Neural cell (in vitro differentiated cells): ENCODE measurements at regions not wholly inside any gene's neighbourhood (a gene's known extent, or its start where the extent isn't known, plus 50 kb on each side); places are given as distances from the start of the nearest gene placed in this dataset.

ENCODE experiments used
- H2AFZ ChIP-seq: fragments of 200-600, 300-800 bp; sonication (generic), shearing (Covaris generic); 2 replicates; pipeline ENCODE4 v1.6.0; 2014; ENCODE audit warnings: low read depth, mild to moderate bottlenecking, antibody characterized with exemption, low read length, moderate library complexity
- H3F3A ChIP-seq: fragments of 200-600 bp; shearing (Covaris generic); 2 replicates; pipeline ENCODE4 v1.6.1; 2016; ENCODE audit warnings: mild to moderate bottlenecking, moderate library complexity, mixed read lengths, antibody characterized with exemption, low read length; ENCODE audit not compliant: insufficient read depth, poor library complexity, severe bottlenecking
- H3K27ac ChIP-seq: fragments of 200-600, 300-800 bp; sonication (generic), shearing (Covaris generic); 2 replicates; pipeline ENCODE4 v1.5.1; 2014; ENCODE audit warnings: mild to moderate bottlenecking, low read length, moderate library complexity
- H3K27me3 ChIP-seq: fragments of 300-800, 200-600 bp; sonication (generic), shearing (Covaris generic); 2 replicates; pipeline ENCODE4 v1.6.0; 2014; ENCODE audit warnings: mild to moderate bottlenecking, low read depth, low read length, moderate library complexity; ENCODE audit not compliant: insufficient read depth
- H3K36me3 ChIP-seq: fragments of 300-800, 200-600 bp; sonication (generic), shearing (Covaris generic); 2 replicates; pipeline ENCODE4 v1.5.1; 2014; ENCODE audit warnings: mild to moderate bottlenecking, antibody characterized with exemption, low read length, moderate library complexity; ENCODE audit not compliant: insufficient read depth
- H3K4me2 ChIP-seq: fragments of 300-800, 200-600 bp; sonication (generic), shearing (Covaris generic); 2 replicates; pipeline ENCODE4 v1.6.0; 2014; ENCODE audit warnings: mild to moderate bottlenecking, low read length
- H3K4me3 ChIP-seq: fragments of 300-800, 200-600 bp; sonication (generic), shearing (Covaris generic); 2 replicates; pipeline ENCODE4 v1.5.1; 2014; ENCODE audit warnings: mild to moderate bottlenecking, low read length, moderate library complexity
- H3K79me2 ChIP-seq: fragments of 200-600 bp; shearing (Covaris generic); replicated peaks from 2 replicates; pipeline ENCODE4 v1.6.0; 2014; ENCODE audit warnings: mild to moderate bottlenecking, low read length, moderate library complexity; ENCODE audit not compliant: insufficient read depth
- H3K9ac ChIP-seq: fragments of 300-800, 200-600 bp; sonication (generic), shearing (Covaris generic); 2 replicates; pipeline ENCODE4 v1.6.1; 2016; ENCODE audit warnings: mild to moderate bottlenecking, low read length, mixed read lengths
- H3K9me2 ChIP-seq: fragments of 200-600 bp; shearing (Covaris generic); 2 replicates; pipeline ENCODE4 v1.6.1; 2016; ENCODE audit warnings: mild to moderate bottlenecking, low read length, mixed read lengths; ENCODE audit not compliant: insufficient read depth
- H3K9me3 ChIP-seq: fragments of 200-600, 300-800 bp; sonication (generic), shearing (Covaris generic); 2 replicates; pipeline ENCODE4 v1.6.1; 2016; ENCODE audit warnings: mild to moderate bottlenecking, mixed run types, low read length, moderate library complexity, mixed read lengths
- H4K20me1 ChIP-seq: fragments of 200-600 bp; shearing (Covaris generic); 2 replicates; pipeline ENCODE4 v1.6.1; 2016; ENCODE audit warnings: mild to moderate bottlenecking, mixed run types; ENCODE audit not compliant: insufficient read depth
- EP300 ChIP-seq: fragments of 450-650 bp; conservative IDR thresholded peaks from 2 replicates; pipeline ENCODE4 v1.6.1; 2014; ENCODE audit warnings: antibody characterized with exemption, mild to moderate bottlenecking, moderate library complexity; ENCODE audit not compliant: poor library complexity, severe bottlenecking
- EZH2 ChIP-seq: fragments of 200-600, 300-800 bp; shearing (Covaris generic), sonication (generic); IDR thresholded peaks from 2 replicates; pipeline ENCODE4 v1.6.1; 2014; ENCODE audit warnings: antibody characterized with exemption, low read length, borderline replicate concordance, mild to moderate bottlenecking; ENCODE audit not compliant: insufficient read depth, poor library complexity, severe bottlenecking
- MXI1 ChIP-seq: fragments of 450-650 bp; conservative IDR thresholded peaks from 2 replicates; pipeline ENCODE4 v1.6.1; 2014; ENCODE audit warnings: antibody characterized with exemption, mild to moderate bottlenecking; ENCODE audit not compliant: poor library complexity, severe bottlenecking
- POLR2AphosphoS5 ChIP-seq: IDR thresholded peaks from 2 replicates; pipeline ENCODE4 v1.6.1; 2012
- RAD21 ChIP-seq: fragments of 450-650 bp; conservative IDR thresholded peaks from 2 replicates; pipeline ENCODE4 v1.6.1; 2014; ENCODE audit warnings: antibody characterized with exemption, mild to moderate bottlenecking, moderate library complexity
- SMC3 ChIP-seq: fragments of 450-650 bp; conservative IDR thresholded peaks from 2 replicates; pipeline ENCODE4 v1.6.1; 2014; ENCODE audit warnings: antibody characterized with exemption, mild to moderate bottlenecking, moderate library complexity; ENCODE audit not compliant: poor library complexity
- TAF1 ChIP-seq: IDR thresholded peaks from 2 replicates; pipeline ENCODE4 v1.6.1; 2012; ENCODE audit warnings: low read depth
- TF ChIP-seq, protein P1 (sequence below): fragments of 450-650 bp; IDR thresholded peaks from 2 replicates; pipeline ENCODE4 v1.5.1; 2014; ENCODE audit warnings: antibody characterized with exemption, mild to moderate bottlenecking, moderate library complexity; ENCODE audit not compliant: poor library complexity, severe bottlenecking
- TF ChIP-seq, protein P2 (sequence below): IDR thresholded peaks from 2 replicates; pipeline ENCODE4 v1.6.1; 2012; ENCODE audit warnings: borderline replicate concordance

DNA sequence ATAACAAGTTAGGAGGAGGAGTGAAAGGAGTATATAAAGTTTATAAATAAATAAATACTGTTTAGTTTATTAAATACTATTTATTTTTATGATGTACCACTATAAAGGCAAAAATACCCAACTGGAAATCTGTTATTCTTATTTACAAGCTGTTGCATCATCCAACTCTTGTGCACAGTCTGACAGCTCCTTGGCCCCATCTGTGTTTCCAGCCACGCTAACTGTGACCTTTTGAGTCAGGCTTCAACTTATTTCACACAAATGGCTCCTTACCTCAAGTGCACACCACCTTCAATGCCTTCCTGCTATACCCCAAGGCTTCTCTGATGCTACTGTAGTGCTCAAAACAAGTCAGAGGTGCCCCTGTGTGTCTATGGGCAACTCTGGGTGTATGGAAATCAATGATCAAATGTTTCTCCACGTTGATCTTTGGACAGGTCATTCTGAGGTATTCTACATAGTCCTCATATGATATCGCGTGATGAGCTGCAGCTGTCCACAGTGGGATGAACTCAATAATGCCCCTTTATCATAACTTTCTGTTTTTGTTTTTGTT is 303.2 kb upstream of the GRAMD2B start:
- H2AFZ ChIP-seq, result no peak overlapping the region
- no peaks in the 10 kb centered on the region for H3K36me3 ChIP-seq
- no peaks in the 10 kb centered on the region for H4K20me1 ChIP-seq

DNA sequence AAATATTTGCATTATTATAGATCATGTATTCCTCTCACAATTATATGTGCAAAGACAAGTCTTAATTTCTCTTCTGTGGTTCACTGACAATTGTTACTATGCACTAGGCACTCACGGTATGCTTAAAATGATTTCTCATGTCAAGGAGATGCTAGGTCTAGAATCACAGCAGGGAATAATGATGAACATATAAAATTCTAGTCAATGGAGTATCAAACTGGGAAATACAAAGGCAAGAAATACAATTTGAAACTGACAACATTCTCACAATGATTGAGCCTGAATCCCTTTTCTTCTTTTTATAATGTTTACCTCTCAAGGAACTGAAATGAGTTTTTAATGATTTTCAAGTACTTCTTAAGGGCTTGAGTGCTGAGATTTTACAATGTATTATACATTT is 302.3 kb upstream of the GRAMD2B start:
- H3K4me2 ChIP-seq, result no peak overlapping the region
- no peak overlapping the region for H3K9ac ChIP-seq
- peaks cover 5% of the 10 kb centered on the region for H3F3A ChIP-seq
- TF ChIP-seq EP300 (peak; percentile 83), SMC3 (no peak), TAF1 (no peak), RAD21 (peak; percentile 24), EZH2 (no peak), POLR2AphosphoS5 (peak; percentile 78), MXI1 (no peak)
- TF ChIP-seq, protein P1, sequence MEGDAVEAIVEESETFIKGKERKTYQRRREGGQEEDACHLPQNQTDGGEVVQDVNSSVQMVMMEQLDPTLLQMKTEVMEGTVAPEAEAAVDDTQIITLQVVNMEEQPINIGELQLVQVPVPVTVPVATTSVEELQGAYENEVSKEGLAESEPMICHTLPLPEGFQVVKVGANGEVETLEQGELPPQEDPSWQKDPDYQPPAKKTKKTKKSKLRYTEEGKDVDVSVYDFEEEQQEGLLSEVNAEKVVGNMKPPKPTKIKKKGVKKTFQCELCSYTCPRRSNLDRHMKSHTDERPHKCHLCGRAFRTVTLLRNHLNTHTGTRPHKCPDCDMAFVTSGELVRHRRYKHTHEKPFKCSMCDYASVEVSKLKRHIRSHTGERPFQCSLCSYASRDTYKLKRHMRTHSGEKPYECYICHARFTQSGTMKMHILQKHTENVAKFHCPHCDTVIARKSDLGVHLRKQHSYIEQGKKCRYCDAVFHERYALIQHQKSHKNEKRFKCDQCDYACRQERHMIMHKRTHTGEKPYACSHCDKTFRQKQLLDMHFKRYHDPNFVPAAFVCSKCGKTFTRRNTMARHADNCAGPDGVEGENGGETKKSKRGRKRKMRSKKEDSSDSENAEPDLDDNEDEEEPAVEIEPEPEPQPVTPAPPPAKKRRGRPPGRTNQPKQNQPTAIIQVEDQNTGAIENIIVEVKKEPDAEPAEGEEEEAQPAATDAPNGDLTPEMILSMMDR, result no peak
- TF ChIP-seq, protein P2, sequence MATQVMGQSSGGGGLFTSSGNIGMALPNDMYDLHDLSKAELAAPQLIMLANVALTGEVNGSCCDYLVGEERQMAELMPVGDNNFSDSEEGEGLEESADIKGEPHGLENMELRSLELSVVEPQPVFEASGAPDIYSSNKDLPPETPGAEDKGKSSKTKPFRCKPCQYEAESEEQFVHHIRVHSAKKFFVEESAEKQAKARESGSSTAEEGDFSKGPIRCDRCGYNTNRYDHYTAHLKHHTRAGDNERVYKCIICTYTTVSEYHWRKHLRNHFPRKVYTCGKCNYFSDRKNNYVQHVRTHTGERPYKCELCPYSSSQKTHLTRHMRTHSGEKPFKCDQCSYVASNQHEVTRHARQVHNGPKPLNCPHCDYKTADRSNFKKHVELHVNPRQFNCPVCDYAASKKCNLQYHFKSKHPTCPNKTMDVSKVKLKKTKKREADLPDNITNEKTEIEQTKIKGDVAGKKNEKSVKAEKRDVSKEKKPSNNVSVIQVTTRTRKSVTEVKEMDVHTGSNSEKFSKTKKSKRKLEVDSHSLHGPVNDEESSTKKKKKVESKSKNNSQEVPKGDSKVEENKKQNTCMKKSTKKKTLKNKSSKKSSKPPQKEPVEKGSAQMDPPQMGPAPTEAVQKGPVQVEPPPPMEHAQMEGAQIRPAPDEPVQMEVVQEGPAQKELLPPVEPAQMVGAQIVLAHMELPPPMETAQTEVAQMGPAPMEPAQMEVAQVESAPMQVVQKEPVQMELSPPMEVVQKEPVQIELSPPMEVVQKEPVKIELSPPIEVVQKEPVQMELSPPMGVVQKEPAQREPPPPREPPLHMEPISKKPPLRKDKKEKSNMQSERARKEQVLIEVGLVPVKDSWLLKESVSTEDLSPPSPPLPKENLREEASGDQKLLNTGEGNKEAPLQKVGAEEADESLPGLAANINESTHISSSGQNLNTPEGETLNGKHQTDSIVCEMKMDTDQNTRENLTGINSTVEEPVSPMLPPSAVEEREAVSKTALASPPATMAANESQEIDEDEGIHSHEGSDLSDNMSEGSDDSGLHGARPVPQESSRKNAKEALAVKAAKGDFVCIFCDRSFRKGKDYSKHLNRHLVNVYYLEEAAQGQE, result no peak
- H4K20me1 ChIP-seq, result no peaks in the 10 kb centered on the region
- H2AFZ ChIP-seq, result no peak overlapping the region
- H3K9me2 ChIP-seq, result no peaks in the 10 kb centered on the region
- H3K27ac ChIP-seq, result peak overlapping the region; percentile 44
- no peak overlapping the region for H3K4me3 ChIP-seq
- no peaks in the 10 kb centered on the region for H3K9me3 ChIP-seq
- H3K79me2 ChIP-seq, result no peaks in the 10 kb centered on the region
- H3K27me3 ChIP-seq, result no peaks in the 10 kb centered on the region
- no peaks in the 10 kb centered on the region for H3K36me3 ChIP-seq

More for the DNA sequence above, 303.2 kb upstream of the GRAMD2B start:
- Histone ChIP-seq H3K79me2 (no peaks in the 10 kb centered on the region), H3K9ac (no peak overlapping the region), H3K4me2 (no peak overlapping the region), H3K9me3 (no peaks in the 10 kb centered on the region), H3F3A (peaks cover 5% of the 10 kb centered on the region), H3K9me2 (no peaks in the 10 kb centered on the region), H3K27ac (no peak overlapping the region), H3K27me3 (no peaks in the 10 kb centered on the region), H3K4me3 (no peak overlapping the region)
- TF ChIP-seq, protein P1, result no peak
- TF ChIP-seq EP300 (no peak), TAF1 (no peak), RAD21 (no peak), EZH2 (no peak), POLR2AphosphoS5 (no peak), MXI1 (no peak), SMC3 (no peak)
- TF ChIP-seq, protein P2, result no peak
